GM23338 (cell line): ENCODE measurements at regions not wholly inside any gene's neighbourhood (a gene's known extent, or its start where the extent isn't known, plus 50 kb on each side); places are given as distances from the start of the nearest gene placed in this dataset.

Experiments used
- ATAC-seq: fragments of 200-7000 bp; cut with Tn5 transposase; 3 replicates; pipeline ENCODE4 v1.9.1; 2020
- DNase-seq: peaks from one replicate; pipeline ENCODE4 v3.0.0-alpha.2; 2015; ENCODE audit warnings: low spot score
- H2AFZ ChIP-seq: fragments of 200-600 bp; sonication (generic); 2 replicates; pipeline ENCODE4 v1.8.0; 2016; ENCODE audit warnings: antibody characterized with exemption, mild to moderate bottlenecking, moderate library complexity
- H3F3A ChIP-seq: fragments of 200-600 bp; sonication (generic); replicated peaks from 2 replicates; pipeline ENCODE4 v1.8.0; 2017; ENCODE audit warnings: antibody characterized with exemption, mixed run types, low read depth
- H3K27ac ChIP-seq: fragments of 200-600 bp; sonication (generic); 2 replicates; pipeline ENCODE4 v1.6.1; 2016; ENCODE audit warnings: low read depth
- H3K27me3 ChIP-seq: fragments of 200-600 bp; sonication (generic); 2 replicates; pipeline ENCODE4 v1.8.0; 2016; ENCODE audit warnings: mild to moderate bottlenecking, mixed run types, moderate library complexity; ENCODE audit not compliant: insufficient read depth
- H3K36me3 ChIP-seq: fragments of 200-600 bp; sonication (generic); 2 replicates; pipeline ENCODE4 v1.8.0; 2016; ENCODE audit warnings: mild to moderate bottlenecking; ENCODE audit not compliant: insufficient read depth
- H3K4me1 ChIP-seq: fragments of 200-600 bp; sonication (generic); 2 replicates; pipeline ENCODE4 v1.8.0; 2016; ENCODE audit warnings: mild to moderate bottlenecking, moderate library complexity; ENCODE audit not compliant: insufficient read depth
- H3K4me2 ChIP-seq: fragments of 200-600 bp; sonication (generic); 2 replicates; pipeline ENCODE4 v1.7.1; 2017; ENCODE audit warnings: mixed run types
- H3K4me3 ChIP-seq: fragments of 200-600 bp; sonication (generic); 2 replicates; pipeline ENCODE4 v1.6.1; 2016; ENCODE audit warnings: mixed run types
- H3K79me2 ChIP-seq: fragments of 200-600 bp; sonication (generic); replicated peaks from 2 replicates; pipeline ENCODE4 v1.8.0; 2017; ENCODE audit warnings: mild to moderate bottlenecking; ENCODE audit not compliant: insufficient read depth
- H3K9me2 ChIP-seq: fragments of 200-600 bp; sonication (generic); 2 replicates; pipeline ENCODE4 v1.8.0; 2017; ENCODE audit not compliant: insufficient read depth
- H4K20me1 ChIP-seq: fragments of 200-600 bp; sonication (generic); replicated peaks from 2 replicates; pipeline ENCODE4 v1.8.0; 2017; ENCODE audit warnings: mild to moderate bottlenecking; ENCODE audit not compliant: insufficient read depth
- H3K27ac Mint-ChIP-seq: 2 replicates; pipeline ENCODE4 v1.8.0; 2020; ENCODE audit warnings: inconsistent platforms, mild to moderate bottlenecking, moderate library complexity, mixed read lengths
- H3K27me3 Mint-ChIP-seq: 3 replicates; pipeline ENCODE4 v1.8.0; 2022; ENCODE audit warnings: low read depth, mild to moderate bottlenecking, moderate library complexity, mixed read lengths, inconsistent platforms; ENCODE audit not compliant: insufficient read depth, poor library complexity
- H3K36me3 Mint-ChIP-seq: 3 replicates; pipeline ENCODE4 v1.8.0; 2021; ENCODE audit warnings: low read depth, mild to moderate bottlenecking, inconsistent platforms, moderate library complexity, mixed read lengths
- H3K4me1 Mint-ChIP-seq: 3 replicates; pipeline ENCODE4 v1.8.0; 2020; ENCODE audit warnings: mild to moderate bottlenecking, inconsistent platforms, mixed read lengths
- H3K4me3 Mint-ChIP-seq: 3 replicates; pipeline ENCODE4 v1.8.0; 2021; ENCODE audit warnings: moderate library complexity, mild to moderate bottlenecking, inconsistent platforms, mixed read lengths
- H3K9me3 Mint-ChIP-seq: 3 replicates; pipeline ENCODE4 v1.8.0; 2020; ENCODE audit warnings: moderate library complexity, mild to moderate bottlenecking, inconsistent platforms, mixed read lengths
- JUNB ChIP-seq: IDR thresholded peaks from one replicate; pipeline ENCODE4 v1.6.1; 2016; ENCODE audit warnings: antibody characterized with exemption; ENCODE audit not compliant: unreplicated experiment
- NANOG ChIP-seq: IDR thresholded peaks from 2 replicates; pipeline ENCODE4 v1.6.1; 2016; ENCODE audit warnings: antibody characterized with exemption, borderline replicate concordance
- ZNF114 ChIP-seq: fragments of 250-450 bp; sonication (Bioruptor Pico); IDR thresholded peaks from 2 replicates; pipeline ENCODE4 v1.5.0; 2020; ENCODE audit warnings: mild to moderate bottlenecking, moderate library complexity
- ZNF331 ChIP-seq: fragments of 250-450 bp; sonication (Bioruptor Pico); IDR thresholded peaks from 2 replicates; pipeline ENCODE4 v1.5.0; 2020; ENCODE audit warnings: low read depth, mild to moderate bottlenecking, moderate library complexity
- ZNF462 ChIP-seq: fragments of 250-450 bp; sonication (Bioruptor Pico); IDR thresholded peaks from 2 replicates; pipeline ENCODE4 v1.5.0; 2020; ENCODE audit warnings: mild to moderate bottlenecking, moderate library complexity

- Histone ChIP-seq H3K27me3 (no peaks in the 10 kb centered on the region), H3F3A (no peaks in the 10 kb centered on the region), H3K4me1 (peaks cover 7% of the 10 kb centered on the region; the same call in 1 of the 2 replicates), H3K27ac (no peak overlapping the region), H3K9me2 (no peaks in the 10 kb centered on the region), H3K36me3 (no peaks in the 10 kb centered on the region), H2AFZ (no peak overlapping the region), H3K79me2 (peaks cover 99% of the 10 kb centered on the region), H3K4me3 (no peak overlapping the region), H4K20me1 (peaks cover 49% of the 10 kb centered on the region), H3K4me2 (no peak overlapping the region)
- peaks cover 16% of the 10 kb centered on the region; the same call in 2 of the 3 replicates for H3K36me3 Mint-ChIP-seq
- ATAC-seq (no peak), DNase-seq (no peak)
- H3K27me3 Mint-ChIP-seq, result peaks cover 4% of the 10 kb centered on the region
- H3K4me3 Mint-ChIP-seq, result no peak overlapping the region
- H3K9me3 Mint-ChIP-seq, result no peaks in the 10 kb centered on the region; the same call in 2 of the 3 replicates
- peaks cover 5% of the 10 kb centered on the region for H3K4me1 Mint-ChIP-seq
- H3K27ac Mint-ChIP-seq, result no peak overlapping the region
- no peak for TF ChIP-seq ZNF331 (CRISPR knock-in tag)
- no peak for TF ChIP-seq ZNF114
- TF ChIP-seq NANOG, result no peak
- TF ChIP-seq JUNB, result no peak
- no peak for TF ChIP-seq ZNF462 (CRISPR knock-in tag)
These were observed 105.3 kb downstream of the GLI2 start for GRCh38 chr2:120840795-120841487.
